Neural progenitor cell (in vitro differentiated cells): ENCODE measurements at regions not wholly inside any gene's neighbourhood (a gene's known extent, or its start where the extent isn't known, plus 50 kb on each side); places are given as distances from the start of the nearest gene placed in this dataset.

ENCODE experiments used
- DNase-seq: peaks from one replicate; pipeline ENCODE4 v3.0.0-alpha.2; 2016; ENCODE audit warnings: low spot score
- H2AFZ ChIP-seq: fragments of 200-600 bp; sonication (generic); replicated peaks from 2 replicates; pipeline ENCODE4 v1.6.1; 2016; ENCODE audit warnings: antibody characterized with exemption
- H3F3A ChIP-seq: fragments of 200-600 bp; sonication (generic); 2 replicates; pipeline ENCODE4 v1.6.1; 2016; ENCODE audit warnings: antibody characterized with exemption, low read depth
- H3K27ac ChIP-seq: fragments of 200-600 bp; sonication (generic); 2 replicates; pipeline ENCODE4 v1.5.1; 2016; ENCODE audit warnings: mild to moderate bottlenecking
- H3K27me3 ChIP-seq: fragments of 200-600 bp; sonication (generic); 2 replicates; pipeline ENCODE4 v1.6.1; 2016; ENCODE audit warnings: mild to moderate bottlenecking, moderate library complexity
- H3K36me3 ChIP-seq: fragments of 200-600 bp; sonication (generic); 2 replicates; pipeline ENCODE4 v1.5.1; 2016
- H3K4me1 ChIP-seq: fragments of 200-600 bp; sonication (generic); 2 replicates; pipeline ENCODE4 v1.6.1; 2016; ENCODE audit warnings: mixed run types
- H3K4me2 ChIP-seq: fragments of 200-600 bp; sonication (generic); 2 replicates; pipeline ENCODE4 v1.6.1; 2016
- H3K4me3 ChIP-seq: fragments of 200-600 bp; sonication (generic); 2 replicates; pipeline ENCODE4 v1.5.1; 2016
- H3K79me2 ChIP-seq: fragments of 200-600 bp; sonication (generic); 2 replicates; pipeline ENCODE4 v1.6.1; 2016; ENCODE audit warnings: low read depth
- H3K9ac ChIP-seq: fragments of 200-600 bp; sonication (generic); 2 replicates; pipeline ENCODE4 v1.6.1; 2016
- H3K9me3 ChIP-seq: fragments of 200-600 bp; sonication (generic); 2 replicates; pipeline ENCODE4 v1.5.1; 2016; ENCODE audit warnings: low read depth
- H4K20me1 ChIP-seq: fragments of 200-600 bp; sonication (generic); 2 replicates; pipeline ENCODE4 v1.6.1; 2016; ENCODE audit warnings: low read depth
- H3K27ac Mint-ChIP-seq: 3 replicates; pipeline ENCODE4 v1.8.0; 2021; ENCODE audit warnings: mixed read lengths
- H3K27me3 Mint-ChIP-seq: 2 replicates; pipeline ENCODE4 v1.8.0; 2022; ENCODE audit warnings: low read depth, mild to moderate bottlenecking, inconsistent platforms, moderate library complexity, mixed read lengths; ENCODE audit not compliant: insufficient read depth
- H3K36me3 Mint-ChIP-seq: 3 replicates; pipeline ENCODE4 v1.8.0; 2021; ENCODE audit warnings: mixed read lengths
- H3K4me1 Mint-ChIP-seq: 3 replicates; pipeline ENCODE4 v1.8.0; 2021; ENCODE audit warnings: mixed read lengths
- H3K4me3 Mint-ChIP-seq: 3 replicates; pipeline ENCODE4 v1.8.0; 2021; ENCODE audit warnings: mild to moderate bottlenecking, moderate library complexity, mixed read lengths
- H3K9me3 Mint-ChIP-seq: 3 replicates; pipeline ENCODE4 v1.8.0; 2020; ENCODE audit warnings: mixed read lengths
- CTCF ChIP-seq: fragments of 200-600 bp; sonication (generic); IDR thresholded peaks from 2 replicates; pipeline ENCODE4 v1.5.1; 2017; ENCODE audit warnings: antibody characterized with exemption, mild to moderate bottlenecking
- EZH2 ChIP-seq: fragments of 200-600 bp; sonication (generic); IDR thresholded peaks from 2 replicates; pipeline ENCODE4 v1.6.1; 2017; ENCODE audit warnings: antibody characterized with exemption, mild to moderate bottlenecking, moderate library complexity
- EZH2phosphoT487 ChIP-seq: fragments of 200-600 bp; sonication (generic); IDR thresholded peaks from 2 replicates; pipeline ENCODE4 v1.6.1; 2017; ENCODE audit warnings: antibody characterized with exemption

- H3K4me1 Mint-ChIP-seq: no peaks in the 10 kb centered on the region
- H3K9me3 ChIP-seq: no peaks in the 10 kb centered on the region
- H3K79me2 ChIP-seq: no peaks in the 10 kb centered on the region
- no peaks in the 10 kb centered on the region for H3K27me3 ChIP-seq
- H3K4me3 ChIP-seq: no peak overlapping the region
- H2AFZ ChIP-seq: no peak overlapping the region
- no peak overlapping the region for H3K4me3 Mint-ChIP-seq
- no peak overlapping the region for H3K9ac ChIP-seq
- no peaks in the 10 kb centered on the region for H3K9me3 Mint-ChIP-seq
- H3K27ac Mint-ChIP-seq: no peak overlapping the region
- DNase-seq: no peak
- no peak overlapping the region for H3K27ac ChIP-seq
- no peak overlapping the region for H3K4me2 ChIP-seq
- peaks cover 3% of the 10 kb centered on the region for H3K27me3 Mint-ChIP-seq
- H3K36me3 ChIP-seq: no peaks in the 10 kb centered on the region
- H3K36me3 Mint-ChIP-seq: no peaks in the 10 kb centered on the region
- no peaks in the 10 kb centered on the region for H4K20me1 ChIP-seq
- no peaks in the 10 kb centered on the region for H3K4me1 ChIP-seq
- no peaks in the 10 kb centered on the region for H3F3A ChIP-seq
- TF ChIP-seq CTCF: no peak
- no peak for TF ChIP-seq EZH2
- TF ChIP-seq EZH2phosphoT487: no peak
Observed at GRCh38 chr12:58567189-58567588, 353.1 kb downstream of the LRIG3 start.

- Histone ChIP-seq H3F3A (no peaks in the 10 kb centered on the region), H3K4me1 (no peaks in the 10 kb centered on the region), H3K27ac (no peak overlapping the region), H3K79me2 (no peaks in the 10 kb centered on the region), H3K9me3 (no peaks in the 10 kb centered on the region), H3K9ac (no peak overlapping the region), H3K36me3 (no peaks in the 10 kb centered on the region), H4K20me1 (no peaks in the 10 kb centered on the region), H2AFZ (no peak overlapping the region), H3K27me3 (no peaks in the 10 kb centered on the region), H3K4me3 (no peak overlapping the region), H3K4me2 (no peak overlapping the region)
- no peak for TF ChIP-seq EZH2
- no peak for TF ChIP-seq CTCF
- TF ChIP-seq EZH2phosphoT487: no peak
- Mint-ChIP-seq H3K4me1 (peaks cover 3% of the 10 kb centered on the region), H3K36me3 (no peaks in the 10 kb centered on the region), H3K9me3 (no peaks in the 10 kb centered on the region), H3K27me3 (peaks cover 3% of the 10 kb centered on the region), H3K27ac (no peak overlapping the region), H3K4me3 (no peak overlapping the region)
- DNase-seq: no peak
Observed at GRCh38 chr12:58570411-58570810, 349.9 kb downstream of the LRIG3 start.

GRCh38 chr12:58575256-58575655, 345.0 kb downstream of the LRIG3 start:
- Histone ChIP-seq H2AFZ (no peak overlapping the region), H3F3A (no peaks in the 10 kb centered on the region), H3K9me3 (no peaks in the 10 kb centered on the region), H3K36me3 (no peaks in the 10 kb centered on the region), H3K79me2 (no peaks in the 10 kb centered on the region), H3K4me2 (no peak overlapping the region), H3K4me3 (no peak overlapping the region), H3K4me1 (no peaks in the 10 kb centered on the region), H4K20me1 (no peaks in the 10 kb centered on the region), H3K27me3 (no peaks in the 10 kb centered on the region), H3K27ac (no peak overlapping the region), H3K9ac (no peak overlapping the region)
- Mint-ChIP-seq H3K9me3 (no peaks in the 10 kb centered on the region), H3K4me1 (peaks cover 4% of the 10 kb centered on the region), H3K36me3 (no peaks in the 10 kb centered on the region), H3K27ac (no peak overlapping the region), H3K27me3 (no peaks in the 10 kb centered on the region), H3K4me3 (no peak overlapping the region)
- TF ChIP-seq EZH2phosphoT487 (no peak), EZH2 (no peak), CTCF (no peak)
- no peak for DNase-seq

GRCh38 chr12:58576081-58576480, 344.2 kb downstream of the LRIG3 start:
- H3K4me1 ChIP-seq: no peaks in the 10 kb centered on the region
- Mint-ChIP-seq H3K9me3 (no peaks in the 10 kb centered on the region), H3K4me3 (no peak overlapping the region), H3K36me3 (no peaks in the 10 kb centered on the region), H3K4me1 (peaks cover 4% of the 10 kb centered on the region), H3K27me3 (no peaks in the 10 kb centered on the region), H3K27ac (no peak overlapping the region)
- H3K27me3 ChIP-seq: no peaks in the 10 kb centered on the region
- H3K9me3 ChIP-seq: no peaks in the 10 kb centered on the region
- no peaks in the 10 kb centered on the region for H4K20me1 ChIP-seq
- DNase-seq: no peak
- TF ChIP-seq EZH2phosphoT487 (no peak), EZH2 (no peak), CTCF (no peak)
- H3K4me3 ChIP-seq: no peak overlapping the region
- H3K36me3 ChIP-seq: no peaks in the 10 kb centered on the region
- no peak overlapping the region for H2AFZ ChIP-seq
- no peak overlapping the region for H3K4me2 ChIP-seq
- no peaks in the 10 kb centered on the region for H3K79me2 ChIP-seq
- no peaks in the 10 kb centered on the region for H3F3A ChIP-seq
- H3K9ac ChIP-seq: no peak overlapping the region
- H3K27ac ChIP-seq: no peak overlapping the region
